Kidney (tissue), 13 donors: ENCODE measurements at regions not wholly inside any gene's neighbourhood (a gene's known extent, or its start where the extent isn't known, plus 50 kb on each side); places are given as distances from the start of the nearest gene placed in this dataset.

Experiments used
- DNase-seq, 5 donors: peaks; one replicate each; pipeline ENCODE4 v3.0.0-alpha.2; 2013 to 2020
- FAIRE-seq: peaks from 2 replicates; lab custom pipeline; 2012; peaks lifted over from hg19 to GRCh38; lab: Jason Lieb, UNC
- H3K27ac ChIP-seq, 2 donors: one replicate each; pipeline ENCODE4 v1.7.0; 2013; ENCODE audit warnings: low read depth in 2 of 2, low read length in 2 of 2, inconsistent platforms in 1 of 2
- H3K27me3 ChIP-seq: one replicate; pipeline ENCODE4 v1.7.1; 2013; ENCODE audit warnings: low read length, inconsistent platforms; ENCODE audit not compliant: control insufficient read depth, insufficient read depth
- H3K36me3 ChIP-seq, 3 donors: one replicate each; pipeline versions ENCODE4 v1.7.0 to v1.7.1; 2013; ENCODE audit warnings: low read length in 3 of 3, control low read depth in 1 of 3, inconsistent platforms in 1 of 3; ENCODE audit not compliant: insufficient read depth in 3 of 3, control insufficient read depth in 2 of 3
- H3K4me1 ChIP-seq, 3 donors: one replicate each; pipeline versions ENCODE4 v1.7.0 to v1.7.1; 2013; ENCODE audit warnings: low read length in 3 of 3, inconsistent platforms in 1 of 3, low read depth in 1 of 3; ENCODE audit not compliant: control insufficient read depth in 2 of 3, insufficient read depth in 2 of 3
- H3K4me3 ChIP-seq, 3 donors: one replicate each; pipeline versions ENCODE4 v1.7.0 to v1.8.1; 2013; ENCODE audit warnings: low read length in 3 of 3, control low read depth in 1 of 3, inconsistent platforms in 1 of 3
- H3K9ac ChIP-seq, 3 donors: one replicate each; pipeline versions ENCODE4 v1.7.0 to v1.7.1; 2013; ENCODE audit warnings: low read length in 3 of 3, control low read depth in 1 of 3, inconsistent platforms in 1 of 3
- H3K9me3 ChIP-seq, 3 donors: one replicate each; pipeline versions ENCODE4 v1.7.0 to v1.7.1; 2013; ENCODE audit warnings: low read length in 3 of 3, control low read depth in 1 of 3, inconsistent platforms in 1 of 3; ENCODE audit not compliant: control insufficient read depth in 2 of 3, insufficient read depth in 1 of 3
- CTCF ChIP-seq: IDR thresholded peaks from 3 replicates; pipeline ENCODE4 v1.5.1; 2012; ENCODE audit warnings: mild to moderate bottlenecking, moderate library complexity, borderline replicate concordance; ENCODE audit not compliant: insufficient read depth; ENCODE audit errors: extremely low read depth
- intact Hi-C: fragments of 100-400 bp; cut with DNase I; formaldehyde crosslinking; loops from one replicate; pipeline ENCODE4 v1.11.1; 2022
- donor health status: control.
- donor health status: control.
- donor health status: control.
- donor health status: control.
- donor health status: control.
- donor health status: DM: yes; HTN: yes; CAD: no.
- donor health status: Normal renal cell carcinoma (clear cell type).

DNA sequence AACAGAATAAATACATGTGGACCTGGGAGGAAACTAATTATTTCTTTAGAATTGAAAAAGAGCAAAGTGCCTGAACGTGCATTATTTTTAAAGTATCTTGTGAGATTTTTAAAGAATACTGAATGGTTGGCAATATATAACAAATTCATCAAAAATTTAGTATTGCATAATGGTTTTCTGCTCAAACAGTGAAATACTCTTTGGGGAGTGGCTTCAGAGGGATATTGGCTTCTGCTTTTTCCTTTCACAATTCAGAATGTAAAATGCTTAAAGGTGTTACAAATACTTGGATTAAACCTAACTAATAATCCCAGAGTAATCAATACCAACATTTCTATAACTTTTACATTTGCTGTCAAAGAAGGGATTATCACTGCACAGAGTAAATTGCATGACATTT, 379.3 kb upstream of the CHD1 start:
- Histone ChIP-seq H3K9me3 (no peaks in the 10 kb centered on the region), H3K36me3 (no peaks in the 10 kb centered on the region), H3K4me3 (no peak overlapping the region), H3K4me1 (no peaks in the 10 kb centered on the region), H3K9ac (no peak overlapping the region), H3K27ac (no peak overlapping the region), H3K27me3 (no peaks in the 10 kb centered on the region)
- FAIRE-seq (no peak), DNase-seq (no peak)
- TF ChIP-seq CTCF, result no peak
- intact Hi-C loops, result no loop called here

DNA sequence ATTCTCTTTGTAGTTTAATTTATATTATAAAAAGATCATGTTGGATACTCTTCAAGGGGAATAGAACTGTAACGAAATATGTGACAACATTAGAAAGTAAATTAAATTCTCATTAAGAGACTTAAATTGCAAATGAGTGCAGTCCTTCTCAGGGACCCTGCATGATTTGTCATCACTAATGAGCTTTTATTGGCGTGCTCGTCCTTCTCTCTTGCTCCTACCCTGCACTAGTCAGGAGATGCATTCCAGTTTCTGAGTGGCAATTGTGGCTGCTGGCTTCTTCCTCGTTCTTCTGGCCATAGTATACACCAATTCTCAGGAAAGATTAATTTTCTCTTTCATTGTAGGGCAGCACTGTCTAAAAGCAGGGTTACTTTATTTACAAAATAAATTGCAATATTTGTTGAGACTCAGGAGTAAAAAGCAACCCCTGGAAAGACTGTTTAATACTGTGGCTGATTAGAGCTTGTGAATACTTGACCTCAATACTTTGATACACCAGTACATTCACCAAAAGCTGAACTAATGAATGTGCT, 376.3 kb upstream of the CHD1 start:
- FAIRE-seq (no peak), DNase-seq (no peak)
- Histone ChIP-seq H3K4me3 (no peak overlapping the region), H3K27ac (no peak overlapping the region), H3K9me3 (no peaks in the 10 kb centered on the region), H3K27me3 (no peaks in the 10 kb centered on the region), H3K36me3 (no peaks in the 10 kb centered on the region), H3K9ac (no peak overlapping the region), H3K4me1 (no peaks in the 10 kb centered on the region)
- TF ChIP-seq CTCF, result no peak
- intact Hi-C loops, result no loop called here

- FAIRE-seq (no peak), DNase-seq (no peak)
- no peaks in the 10 kb centered on the region for H3K27me3 ChIP-seq
- no peak overlapping the region for H3K4me3 ChIP-seq
- intact Hi-C loops, result no loop called here
- TF ChIP-seq CTCF, result no peak
- no peak overlapping the region for H3K27ac ChIP-seq
- H3K4me1 ChIP-seq, result no peaks in the 10 kb centered on the region
- no peaks in the 10 kb centered on the region for H3K9me3 ChIP-seq
- H3K9ac ChIP-seq, result no peak overlapping the region
- H3K36me3 ChIP-seq, result no peaks in the 10 kb centered on the region
Observed at GRCh38 chr5:99285606-99286005, 356.8 kb upstream of the CHD1 start.

GRCh38 chr5:99275128-99275527, 346.3 kb upstream of the CHD1 start:
- intact Hi-C loops, result no loop called here
- FAIRE-seq (no peak), DNase-seq (no peak)
- no peaks in the 10 kb centered on the region for H3K36me3 ChIP-seq
- no peaks in the 10 kb centered on the region for H3K9me3 ChIP-seq
- no peaks in the 10 kb centered on the region for H3K27me3 ChIP-seq
- H3K4me3 ChIP-seq, result no peak overlapping the region
- H3K4me1 ChIP-seq, result no peaks in the 10 kb centered on the region
- no peak overlapping the region for H3K27ac ChIP-seq
- H3K9ac ChIP-seq, result no peak overlapping the region
- no peak for TF ChIP-seq CTCF
